Activated B cell treated with CpG ODN at 0.5 μM for 24 hours (primary cell): ENCODE measurements at regions not wholly inside any gene's neighbourhood (a gene's known extent, or its start where the extent isn't known, plus 50 kb on each side); places are given as distances from the start of the nearest gene placed in this dataset.

Experiments used
- ATAC-seq: fragments of 200-7000 bp; cut with Tn5 transposase; one replicate; pipeline ENCODE4 v1.10.0; 2021; ENCODE audit warnings: low read depth, mild to moderate bottlenecking, moderate library complexity
- CTCF ChIA-PET: fragments of 350-600 bp; sonication (Branson Sonifier 250); formaldehyde crosslinking; loops from one replicate; lab custom pipeline; 2021; ENCODE audit warnings: antibody characterized with exemption; lab: Charles Lee
- POLR2A ChIA-PET: fragments of 350-600 bp; sonication (Branson Sonifier 250); formaldehyde crosslinking; loops from one replicate; lab custom pipeline; 2021; ENCODE audit warnings: antibody characterized with exemption; lab: Charles Lee
- DNase-seq: peaks from one replicate; pipeline ENCODE4 v3.0.0; 2022
- H3K27ac Mint-ChIP-seq: one replicate; pipeline ENCODE4 v1.8.0; 2020; ENCODE audit warnings: mixed read lengths
- H3K27me3 Mint-ChIP-seq: one replicate; pipeline ENCODE4 v1.8.0; 2021; ENCODE audit warnings: mixed read lengths
- H3K36me3 Mint-ChIP-seq: one replicate; pipeline ENCODE4 v1.8.0; 2021; ENCODE audit warnings: low read depth, mixed read lengths
- H3K4me1 Mint-ChIP-seq: one replicate; pipeline ENCODE4 v1.8.0; 2021; ENCODE audit warnings: mixed read lengths
- H3K4me3 Mint-ChIP-seq: one replicate; pipeline ENCODE4 v1.8.0; 2020; ENCODE audit warnings: mild to moderate bottlenecking, mixed read lengths
- H3K9me3 Mint-ChIP-seq: one replicate; pipeline ENCODE4 v1.8.0; 2020; ENCODE audit warnings: mixed read lengths
- intact Hi-C: fragments of 100-400 bp; cut with micrococcal nuclease; formaldehyde crosslinking; loops from one replicate; pipeline ENCODE4 v1.15.1; 2024
- TF ChIP-seq, protein P1 (sequence below): fragments of 200-600 bp; IDR thresholded peaks from one replicate; pipeline ENCODE4 v1.8.0; 2022; ENCODE audit warnings: antibody characterized with exemption, mild to moderate bottlenecking

DNA sequence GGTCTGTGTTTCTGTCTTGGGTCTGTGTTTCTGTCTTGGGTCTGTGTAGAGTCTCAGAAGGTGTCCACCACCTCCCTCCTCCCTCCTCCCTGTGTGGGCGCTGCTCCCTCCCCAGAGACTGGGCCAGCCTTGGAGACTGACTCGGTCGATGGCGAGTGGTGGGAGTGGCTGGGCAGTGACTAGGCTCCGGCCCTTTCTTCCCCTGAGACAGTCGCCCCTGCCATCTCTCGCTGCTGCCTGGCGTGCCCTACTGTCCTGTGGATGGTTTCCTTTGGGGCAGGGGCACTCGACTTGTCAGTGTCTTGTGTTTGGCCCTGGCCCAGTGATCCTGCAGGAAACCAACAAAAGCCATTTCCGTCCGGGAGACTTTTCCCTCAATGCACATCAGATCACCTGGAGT lies 215.8 kb downstream of the NDUFA10 start:
- ATAC-seq, result no peak
- TF ChIP-seq, protein P1, sequence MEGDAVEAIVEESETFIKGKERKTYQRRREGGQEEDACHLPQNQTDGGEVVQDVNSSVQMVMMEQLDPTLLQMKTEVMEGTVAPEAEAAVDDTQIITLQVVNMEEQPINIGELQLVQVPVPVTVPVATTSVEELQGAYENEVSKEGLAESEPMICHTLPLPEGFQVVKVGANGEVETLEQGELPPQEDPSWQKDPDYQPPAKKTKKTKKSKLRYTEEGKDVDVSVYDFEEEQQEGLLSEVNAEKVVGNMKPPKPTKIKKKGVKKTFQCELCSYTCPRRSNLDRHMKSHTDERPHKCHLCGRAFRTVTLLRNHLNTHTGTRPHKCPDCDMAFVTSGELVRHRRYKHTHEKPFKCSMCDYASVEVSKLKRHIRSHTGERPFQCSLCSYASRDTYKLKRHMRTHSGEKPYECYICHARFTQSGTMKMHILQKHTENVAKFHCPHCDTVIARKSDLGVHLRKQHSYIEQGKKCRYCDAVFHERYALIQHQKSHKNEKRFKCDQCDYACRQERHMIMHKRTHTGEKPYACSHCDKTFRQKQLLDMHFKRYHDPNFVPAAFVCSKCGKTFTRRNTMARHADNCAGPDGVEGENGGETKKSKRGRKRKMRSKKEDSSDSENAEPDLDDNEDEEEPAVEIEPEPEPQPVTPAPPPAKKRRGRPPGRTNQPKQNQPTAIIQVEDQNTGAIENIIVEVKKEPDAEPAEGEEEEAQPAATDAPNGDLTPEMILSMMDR, result no peak
- Mint-ChIP-seq H3K4me3 (no peak overlapping the region), H3K4me1 (no peaks in the 10 kb centered on the region), H3K9me3 (no peaks in the 10 kb centered on the region), H3K36me3 (no peaks in the 10 kb centered on the region), H3K27me3 (peaks cover 4% of the 10 kb centered on the region), H3K27ac (no peak overlapping the region)
- CTCF ChIA-PET, result no interaction called here
- intact Hi-C loops, result no loop called here
- DNase-seq, result no peak
- POLR2A ChIA-PET, result no interaction called here

GRCh38 chr2:239807568-239807967 lies 217.6 kb downstream of the NDUFA10 start:
- peaks cover 4% of the 10 kb centered on the region for H3K27me3 Mint-ChIP-seq
- ChIA-PET POLR2A (no interaction called here), CTCF (no interaction called here)
- ATAC-seq, result no peak
- no peaks in the 10 kb centered on the region for H3K36me3 Mint-ChIP-seq
- no peaks in the 10 kb centered on the region for H3K4me1 Mint-ChIP-seq
- H3K27ac Mint-ChIP-seq, result no peak overlapping the region
- H3K4me3 Mint-ChIP-seq, result no peak overlapping the region
- intact Hi-C loops, result no loop called here
- TF ChIP-seq, protein P1, result no peak
- H3K9me3 Mint-ChIP-seq, result no peaks in the 10 kb centered on the region
- DNase-seq, result no peak

DNA sequence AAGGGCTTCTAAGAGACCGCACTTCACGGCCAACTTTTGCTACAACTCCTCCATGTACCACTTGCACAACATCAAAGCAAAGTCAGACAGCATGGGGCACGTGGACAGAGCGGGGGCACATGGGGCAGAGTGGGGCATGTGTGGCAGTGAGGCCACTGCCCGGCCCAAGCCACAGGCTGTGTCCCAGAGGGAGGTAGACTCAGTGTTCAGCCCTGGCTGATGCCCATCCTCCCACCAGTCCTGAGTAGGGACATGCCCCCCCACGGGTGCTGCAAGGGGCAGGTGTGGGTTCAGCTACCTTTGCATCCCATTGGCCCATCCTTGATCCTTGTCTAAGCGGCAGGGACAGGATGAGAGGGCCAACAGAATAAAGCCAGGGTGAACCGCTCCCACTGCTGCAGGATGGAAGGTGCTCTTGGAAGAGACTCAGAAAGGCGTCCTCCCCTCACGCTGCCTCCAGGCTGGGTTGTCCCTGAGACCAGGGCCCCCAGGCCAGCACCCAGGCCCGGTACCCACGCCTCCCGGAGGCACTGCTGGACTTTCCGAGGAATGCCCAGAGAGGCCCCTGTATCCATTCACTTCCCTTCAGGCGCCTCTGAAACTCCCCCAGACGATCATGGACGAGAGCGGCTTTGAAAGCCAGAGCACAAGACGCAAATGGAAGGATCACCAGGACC lies 218.2 kb downstream of the NDUFA10 start:
- TF ChIP-seq, protein P1, result no peak
- intact Hi-C loops, result no loop called here
- ATAC-seq (no peak), DNase-seq (no peak)
- no peaks in the 10 kb centered on the region for H3K9me3 Mint-ChIP-seq
- ChIA-PET CTCF (no interaction called here), POLR2A (no interaction called here)
- no peaks in the 10 kb centered on the region for H3K36me3 Mint-ChIP-seq
- H3K27ac Mint-ChIP-seq, result no peak overlapping the region
- H3K4me3 Mint-ChIP-seq, result no peak overlapping the region
- peaks cover 4% of the 10 kb centered on the region for H3K27me3 Mint-ChIP-seq
- H3K4me1 Mint-ChIP-seq, result no peaks in the 10 kb centered on the region

GRCh38 chr2:239806276-239806675 lies 218.9 kb downstream of the NDUFA10 start:
- Mint-ChIP-seq H3K4me3 (no peak overlapping the region), H3K27ac (no peak overlapping the region), H3K36me3 (no peaks in the 10 kb centered on the region), H3K9me3 (no peaks in the 10 kb centered on the region), H3K27me3 (peaks cover 4% of the 10 kb centered on the region), H3K4me1 (no peaks in the 10 kb centered on the region)
- ATAC-seq (no peak), DNase-seq (no peak)
- ChIA-PET CTCF (no interaction called here), POLR2A (no interaction called here)
- intact Hi-C loops, result no loop called here
- TF ChIP-seq, protein P1, result no peak

DNA sequence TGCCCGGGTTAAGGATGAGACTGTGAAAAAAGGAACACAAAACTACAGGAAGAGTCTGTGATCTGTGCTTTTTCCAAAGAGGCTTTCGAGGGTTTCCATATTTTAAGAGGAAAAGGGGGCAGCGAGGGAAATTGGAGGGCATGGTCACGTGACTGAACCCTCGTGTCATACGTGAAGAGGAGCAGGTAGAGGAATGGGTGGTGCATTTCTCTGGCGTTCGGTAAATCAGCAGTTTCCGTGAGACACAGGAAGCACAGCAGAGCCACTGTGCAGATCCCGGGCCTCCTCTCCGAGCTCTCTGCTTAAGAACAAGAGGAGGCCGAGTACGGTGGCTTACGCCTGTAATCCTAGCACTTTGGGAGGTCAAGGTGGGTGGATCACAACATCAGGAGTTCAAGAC lies 219.7 kb downstream of the NDUFA10 start:
- H3K9me3 Mint-ChIP-seq, result peaks cover 2% of the 10 kb centered on the region
- H3K27ac Mint-ChIP-seq, result no peak overlapping the region
- H3K4me1 Mint-ChIP-seq, result no peaks in the 10 kb centered on the region

More for the DNA sequence above, 219.7 kb downstream of the NDUFA10 start:
- ChIA-PET POLR2A (no interaction called here), CTCF (no interaction called here)
- Mint-ChIP-seq H3K36me3 (no peaks in the 10 kb centered on the region), H3K4me3 (no peak overlapping the region), H3K27me3 (peaks cover 3% of the 10 kb centered on the region)
- intact Hi-C loops, result no loop called here
- TF ChIP-seq, protein P1, result no peak
- no peak for DNase-seq
- ATAC-seq, result no peak
